Hypothalamus (tissue), 51 donors: ENCODE measurements at regions not wholly inside any gene's neighbourhood (a gene's known extent, or its start where the extent isn't known, plus 50 kb on each side); places are given as distances from the start of the nearest gene placed in this dataset.

ENCODE experiments used
- DNase-seq, 51 donors: peaks; one replicate each; lab custom pipeline; 2025; lab: John Stamatoyannopoulos, UW

- no peak for DNase-seq
Measured at GRCh38 chr7:113715981-113716856, 202.6 kb downstream of the PPP1R3A start.

GRCh38 chr7:113715262-113715661, 203.5 kb downstream of the PPP1R3A start:
- DNase-seq = no peak

GRCh38 chr7:113710310-113711096, 208.3 kb downstream of the PPP1R3A start:
- DNase-seq = peak in 10 of 51 donors; percentile 1 to 32 (median 10)

GRCh38 chr7:113705439-113705838, 213.4 kb downstream of the PPP1R3A start:
- DNase-seq = no peak

GRCh38 chr7:113698556-113699220, 220.1 kb downstream of the PPP1R3A start:
- peak in 1 of 51 donors; percentile 6 for DNase-seq

- no peak for DNase-seq
Measured at GRCh38 chr7:113694149-113694548, 224.7 kb downstream of the PPP1R3A start.

- no peak for DNase-seq
Measured at GRCh38 chr7:113684165-113684564, 234.6 kb downstream of the PPP1R3A start.

- no peak for DNase-seq
Measured at GRCh38 chr7:113677811-113678210, 241.0 kb downstream of the PPP1R3A start.

GRCh38 chr7:113664867-113665266, 253.9 kb downstream of the PPP1R3A start:
- DNase-seq = no peak

- DNase-seq = no peak
Measured at GRCh38 chr7:113659416-113659815, 259.4 kb downstream of the PPP1R3A start.

- no peak for DNase-seq
Measured at GRCh38 chr7:113657603-113658002, 261.2 kb downstream of the PPP1R3A start.

- no peak for DNase-seq
Measured at GRCh38 chr7:113652501-113652900, 266.3 kb downstream of the PPP1R3A start.

- no peak for DNase-seq
Measured at GRCh38 chr7:113649556-113649955, 269.3 kb downstream of the PPP1R3A start.

- DNase-seq = no peak
Measured at GRCh38 chr7:113639221-113639620, 279.6 kb downstream of the PPP1R3A start.

GRCh38 chr7:113636727-113637421, 281.9 kb downstream of the PPP1R3A start:
- DNase-seq = no peak

- DNase-seq = no peak
Measured at GRCh38 chr7:113635492-113635891, 283.3 kb downstream of the PPP1R3A start.

- no peak for DNase-seq
Measured at GRCh38 chr7:113633073-113633472, 285.7 kb downstream of the PPP1R3A start.

- no peak for DNase-seq
Measured at GRCh38 chr7:113628948-113629847, 289.6 kb downstream of the PPP1R3A start.

GRCh38 chr7:113625494-113626102, 293.2 kb downstream of the PPP1R3A start:
- no peak for DNase-seq
